HEK293T (cell line): ENCODE measurements at regions not wholly inside any gene's neighbourhood (a gene's known extent, or its start where the extent isn't known, plus 50 kb on each side); places are given as distances from the start of the nearest gene placed in this dataset.

ENCODE experiments used
- FOXA1 ChIP-seq: fragments of 450-650 bp; IDR thresholded peaks from 2 replicates; pipeline ENCODE4 v1.6.1; 2016; ENCODE audit warnings: mild to moderate bottlenecking
- NFRKB ChIP-seq: fragments of 450-650 bp; IDR thresholded peaks from 2 replicates; pipeline ENCODE4 v1.6.1; 2016; ENCODE audit warnings: mild to moderate bottlenecking, moderate library complexity
- TARDBP ChIP-seq: fragments of 450-650 bp; IDR thresholded peaks from 2 replicates; pipeline ENCODE4 v1.6.1; 2016

GRCh38 chr3:77869423-77869822, 829.5 kb downstream of the ROBO2 start:
- TF ChIP-seq TARDBP, result no peak
- no peak for TF ChIP-seq FOXA1
- TF ChIP-seq NFRKB, result no peak
